Kidney glomerular epithelial cell (primary cell): ENCODE measurements at regions not wholly inside any gene's neighbourhood (a gene's known extent, or its start where the extent isn't known, plus 50 kb on each side); places are given as distances from the start of the nearest gene placed in this dataset.

Source experiments
- DNase-seq: peaks from one replicate; lab custom pipeline; 2025; lab: John Stamatoyannopoulos, UW

- DNase-seq: no peak
Measured at GRCh38 chr9:1267141-1267570, 217.0 kb downstream of the DMRT2 start.

GRCh38 chr9:1267581-1267980, 217.4 kb downstream of the DMRT2 start:
- DNase-seq: no peak

DNA sequence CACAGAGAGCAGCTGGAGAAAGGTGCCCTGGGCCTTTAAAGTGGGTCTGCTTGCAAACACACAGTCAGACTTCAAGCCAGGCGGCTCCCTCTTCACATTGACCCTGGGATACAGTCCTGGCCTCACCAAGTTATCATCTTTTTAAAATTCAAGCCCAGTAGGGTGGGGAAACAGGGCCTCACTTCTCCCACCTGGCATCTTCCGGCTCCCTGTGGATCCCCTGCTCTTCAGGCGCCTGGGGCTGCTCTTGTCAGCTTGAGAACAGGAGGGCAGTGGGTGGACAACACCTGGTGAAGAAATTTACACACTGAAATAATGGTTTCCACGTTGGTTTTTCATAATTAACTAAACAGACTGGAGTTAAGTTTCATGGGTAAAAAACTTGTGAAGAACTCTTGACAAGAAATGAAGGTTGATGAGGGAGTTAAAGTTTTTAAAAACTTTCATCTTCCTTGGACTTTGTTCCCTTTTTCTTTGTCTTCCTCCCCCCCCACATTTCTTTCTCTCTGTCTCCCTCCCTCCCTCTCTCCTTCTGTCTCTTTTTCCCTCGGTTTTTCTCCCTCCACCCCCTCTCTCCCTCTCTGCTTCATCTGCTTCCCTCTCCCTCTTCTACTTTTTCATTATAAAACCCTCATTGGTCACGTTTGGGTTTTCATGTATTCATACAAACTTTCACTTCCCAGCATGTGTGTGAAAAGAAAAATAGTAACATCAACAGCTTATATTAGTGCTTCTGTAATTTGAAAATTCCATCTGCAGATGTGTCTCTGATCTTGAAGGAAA, 219.6 kb downstream of the DMRT2 start:
- no peak for DNase-seq

DNA sequence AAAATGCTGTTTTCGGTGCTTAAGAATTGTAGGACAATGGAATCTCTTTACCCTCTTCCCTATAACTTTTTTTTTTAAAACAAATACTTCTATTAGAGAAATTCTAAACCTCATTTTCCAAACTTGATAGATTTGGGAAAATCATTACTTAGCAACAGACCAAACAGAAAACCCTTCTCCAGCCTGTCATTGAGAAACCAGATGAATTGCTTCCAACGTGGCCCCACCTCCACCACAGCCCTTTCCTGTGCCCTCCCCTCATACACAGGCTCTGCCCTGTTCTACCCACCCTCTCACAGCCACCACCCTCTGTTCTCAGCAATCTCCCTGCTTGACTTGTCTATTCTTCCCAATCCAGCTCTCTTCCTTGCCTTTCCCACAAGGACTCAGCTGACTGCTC, 221.2 kb downstream of the DMRT2 start:
- DNase-seq: no peak

- no peak for DNase-seq
Measured at GRCh38 chr9:1271786-1272185, 221.6 kb downstream of the DMRT2 start.

DNA sequence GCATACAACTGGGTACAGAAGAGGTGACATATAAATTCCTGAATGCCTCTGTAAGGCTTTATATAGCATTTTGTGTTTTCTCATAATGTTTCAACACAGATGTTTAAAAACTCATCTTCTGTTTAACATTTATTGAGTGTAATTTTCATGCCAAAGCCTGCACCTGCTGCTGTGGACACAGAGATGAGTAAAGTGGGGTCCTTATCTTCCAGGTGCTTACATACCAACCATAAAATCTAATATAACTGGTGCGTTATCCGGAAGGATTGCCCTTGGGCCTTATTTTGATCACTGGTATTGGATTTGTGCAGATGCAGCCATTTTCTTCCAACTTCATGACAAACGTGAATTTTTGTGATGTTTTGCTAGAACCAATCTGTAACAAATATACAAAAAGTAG, 222.3 kb downstream of the DMRT2 start:
- no peak for DNase-seq

GRCh38 chr9:1273859-1274258, 223.7 kb downstream of the DMRT2 start:
- no peak for DNase-seq

- DNase-seq: no peak
Measured at GRCh38 chr9:1274334-1274733, 224.2 kb downstream of the DMRT2 start.

DNA sequence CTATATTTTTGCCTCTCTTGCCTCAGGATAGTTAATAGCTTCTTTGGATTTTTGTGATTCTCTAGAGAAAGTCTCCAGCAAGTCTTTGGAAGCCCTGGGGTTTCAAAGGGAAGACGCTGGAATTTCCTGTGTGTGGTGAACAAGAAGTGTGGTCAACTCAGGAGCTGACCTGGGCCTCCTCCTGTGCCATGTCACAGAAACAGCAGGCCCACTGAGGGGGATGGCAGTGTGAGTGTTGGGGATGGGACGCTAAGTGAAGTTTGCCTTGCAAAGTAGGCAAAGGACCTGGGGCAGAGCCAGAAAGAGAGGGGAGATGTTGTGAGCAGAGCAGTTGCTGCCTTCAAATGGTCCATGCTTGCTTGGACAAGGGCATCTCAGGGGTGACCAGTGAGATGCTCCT, 226.3 kb downstream of the DMRT2 start:
- DNase-seq: no peak

DNA sequence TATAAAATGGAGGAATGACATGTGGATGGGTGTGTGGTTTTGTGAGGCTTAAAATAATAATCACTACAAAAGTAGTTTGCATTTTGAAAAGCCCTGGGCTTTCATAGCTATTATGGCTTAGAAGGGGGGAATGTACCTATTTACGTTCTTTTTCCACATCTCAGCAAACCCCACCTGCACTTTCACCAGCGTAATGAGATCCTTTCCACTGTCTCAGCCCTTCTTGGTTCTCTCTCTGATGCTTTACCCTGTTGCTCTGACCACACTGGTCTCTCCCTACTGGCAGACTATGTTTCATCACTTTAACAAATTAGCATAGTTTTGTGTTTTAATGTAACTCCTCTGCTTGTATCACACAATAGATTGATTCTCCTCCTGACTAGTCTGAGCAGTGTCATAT, 234.6 kb downstream of the DMRT2 start:
- no peak for DNase-seq

- no peak for DNase-seq
Measured at GRCh38 chr9:1285526-1285925, 235.4 kb downstream of the DMRT2 start.

DNA sequence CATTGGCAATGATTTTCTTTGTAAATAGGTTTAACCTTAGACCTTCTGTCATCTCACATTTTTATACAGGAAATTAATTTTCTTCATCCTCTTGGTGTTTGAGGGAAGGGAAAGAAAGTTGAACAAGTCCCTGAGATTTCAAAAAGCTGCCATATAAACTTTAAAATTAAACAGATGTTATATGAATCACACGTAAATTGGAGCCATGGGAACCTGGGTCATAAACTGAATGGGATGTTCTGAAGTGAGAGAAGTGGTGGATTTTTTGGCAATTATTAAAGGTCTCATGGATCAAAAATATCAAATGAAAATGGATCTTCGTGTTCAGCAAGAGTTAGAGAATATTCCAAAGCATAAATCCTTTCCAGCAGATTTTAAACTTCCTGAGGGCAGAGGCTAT, 242.2 kb downstream of the DMRT2 start:
- DNase-seq: no peak

DNA sequence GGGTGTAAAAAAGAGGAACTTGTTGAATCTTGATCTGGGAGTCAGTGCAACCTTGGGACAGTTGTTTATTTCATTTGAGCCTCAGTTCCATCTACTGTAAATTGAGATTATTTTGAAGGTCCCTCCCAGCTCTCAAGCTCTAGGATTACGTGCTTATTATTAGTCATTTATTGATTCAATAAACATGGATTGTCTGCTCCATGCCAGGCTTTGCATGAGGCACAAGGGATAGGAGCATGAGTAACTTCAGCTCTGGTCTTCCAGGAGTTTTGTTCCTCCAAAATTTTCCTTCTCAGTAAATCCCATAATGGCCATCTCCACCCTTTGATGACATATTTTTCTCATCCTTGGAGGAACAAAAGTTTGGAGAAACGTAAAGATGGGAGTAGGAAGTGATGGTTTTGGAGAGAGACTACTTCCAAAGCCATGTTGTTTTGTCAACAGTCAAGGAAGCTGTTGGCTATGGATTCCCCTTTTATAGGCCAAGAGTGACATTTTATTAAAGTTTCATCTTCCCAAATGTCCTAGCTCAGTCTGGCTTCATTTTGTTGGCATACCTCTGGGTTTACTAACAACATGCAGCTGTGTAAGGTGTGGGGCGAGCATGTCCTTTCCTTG, 244.6 kb downstream of the DMRT2 start:
- no peak for DNase-seq

DNA sequence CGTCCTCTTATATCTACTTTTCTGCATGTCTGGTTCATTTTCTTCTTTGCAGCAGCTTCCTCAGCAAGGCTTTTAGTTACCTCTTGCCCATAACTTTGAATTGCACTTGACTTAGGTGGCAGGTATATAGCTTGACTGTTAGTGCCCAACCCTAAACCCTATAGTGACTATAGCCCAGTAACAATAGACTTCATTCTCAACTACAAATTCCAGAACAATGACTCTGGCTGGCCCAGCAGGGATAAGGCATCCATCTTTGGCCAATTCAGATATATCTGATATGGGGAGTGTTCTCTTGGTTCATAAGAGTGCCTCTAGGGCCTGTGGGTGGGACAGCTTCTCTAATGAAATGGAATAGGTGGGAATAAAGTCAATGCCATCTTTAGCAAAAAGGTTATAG, 246.2 kb downstream of the DMRT2 start:
- DNase-seq: no peak

DNA sequence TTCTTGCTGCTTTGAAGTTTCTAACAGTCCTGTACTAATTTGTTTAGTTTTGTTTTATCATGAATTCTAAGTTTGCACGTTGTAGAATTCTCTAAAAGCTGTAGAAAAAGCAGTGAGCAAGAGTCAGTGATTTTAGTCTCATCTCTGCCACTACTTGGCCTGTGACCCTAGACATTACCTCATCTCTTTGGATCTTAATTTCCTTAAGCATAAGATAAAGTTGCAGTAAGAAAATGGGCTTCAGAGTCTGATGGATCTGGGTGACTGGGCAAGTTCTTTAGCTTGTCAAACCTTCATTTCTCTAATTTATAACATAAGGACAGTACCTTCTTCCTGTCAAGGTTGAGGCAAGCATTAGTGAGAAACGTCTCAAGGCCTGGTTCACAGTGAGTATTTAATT, 247.9 kb downstream of the DMRT2 start:
- DNase-seq: no peak

GRCh38 chr9:1300941-1301340, 250.8 kb downstream of the DMRT2 start:
- DNase-seq: no peak

DNA sequence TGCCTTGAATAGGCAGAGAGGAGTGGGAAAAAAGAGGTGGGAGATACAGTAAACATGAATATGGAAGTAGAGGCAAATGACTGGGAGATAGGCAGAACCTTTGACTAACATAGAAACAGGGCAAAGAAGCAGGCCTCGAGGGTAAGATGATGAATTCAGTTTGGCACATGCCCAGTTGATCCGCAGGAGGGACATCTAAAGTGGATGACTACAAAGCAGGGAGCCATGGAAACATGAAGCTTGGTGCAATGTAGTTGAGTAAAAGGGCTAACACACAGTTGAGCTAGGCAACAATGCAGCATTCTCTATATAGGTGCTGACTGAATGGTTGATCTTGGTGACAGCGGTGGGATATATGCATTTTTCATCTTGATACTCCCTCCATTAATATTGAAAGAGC, 253.8 kb downstream of the DMRT2 start:
- DNase-seq: no peak

- no peak for DNase-seq
Measured at GRCh38 chr9:1311462-1312042, 261.4 kb downstream of the DMRT2 start.

- no peak for DNase-seq
Measured at GRCh38 chr9:1319436-1319835, 269.3 kb downstream of the DMRT2 start.

DNA sequence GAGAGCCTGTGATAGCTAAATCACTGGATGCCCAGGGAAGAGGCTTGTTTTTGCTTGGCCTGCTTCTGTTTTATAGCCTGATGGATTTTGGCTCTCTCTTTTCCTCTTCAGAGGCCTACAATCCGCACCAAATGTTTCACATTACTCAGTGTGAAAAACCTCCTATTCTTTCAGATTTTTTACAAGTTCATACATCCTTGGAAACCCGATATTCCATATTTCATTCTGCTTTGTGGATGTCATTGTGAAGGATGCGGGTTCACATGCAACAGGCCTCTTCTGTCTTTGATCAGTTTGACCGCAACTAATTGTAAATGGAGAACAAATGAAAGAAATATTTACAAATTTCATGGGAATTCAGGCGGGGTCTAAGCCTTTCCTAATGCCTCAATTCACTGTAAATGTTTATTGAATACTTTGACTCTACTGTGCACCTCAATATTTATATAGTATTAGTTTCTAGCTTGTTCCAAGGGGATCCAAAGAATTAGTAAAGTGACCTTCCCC, 269.9 kb downstream of the DMRT2 start:
- DNase-seq: no peak

- DNase-seq: no peak
Measured at GRCh38 chr9:1320607-1321195, 270.5 kb downstream of the DMRT2 start.

DNA sequence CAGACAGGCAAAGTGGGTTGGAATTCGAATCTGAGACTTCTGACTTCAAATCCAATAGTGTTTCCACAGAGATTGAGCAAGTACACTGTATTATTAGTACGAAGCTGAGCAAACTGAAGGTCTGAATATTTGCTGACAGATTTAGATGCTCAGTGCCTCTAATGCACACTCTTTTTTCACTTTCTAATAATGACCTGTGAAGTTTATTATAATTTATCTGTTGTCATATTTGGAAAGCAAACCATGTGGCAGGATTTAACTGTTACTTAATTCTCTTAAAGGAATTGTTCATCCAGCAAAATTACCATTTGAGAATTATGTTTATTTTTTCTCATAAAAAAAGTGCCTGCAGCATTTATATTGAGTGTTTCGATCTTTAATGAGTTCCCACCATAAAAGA, 277.3 kb downstream of the DMRT2 start:
- no peak for DNase-seq

DNA sequence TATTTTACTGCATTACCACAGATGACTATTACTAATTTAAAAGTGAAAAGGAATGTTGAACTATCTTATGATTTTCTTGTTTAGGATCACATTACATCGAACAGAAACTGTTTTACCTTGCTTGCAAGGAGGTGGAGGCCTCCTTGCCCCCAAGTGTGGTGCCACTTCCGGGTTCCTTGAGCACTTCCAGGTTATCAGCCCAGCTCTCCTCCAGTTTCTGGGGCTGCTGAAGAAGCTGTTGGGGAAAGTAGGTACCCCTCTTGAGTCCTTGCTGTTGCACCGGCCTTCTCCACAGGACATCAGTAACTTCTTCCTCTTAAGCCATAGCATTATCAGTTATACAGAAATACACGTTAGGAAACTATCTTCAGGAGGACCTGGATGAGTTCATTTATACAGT, 278.2 kb downstream of the DMRT2 start:
- no peak for DNase-seq
